ENCODE measurements at regions not wholly inside any gene's neighbourhood (a gene's known extent, or its start where the extent isn't known, plus 50 kb on each side); places are given as distances from the start of the nearest gene placed in this dataset.
"Not testable (repeated sequence)": the region's sequence is repeated elsewhere in the genome, so short reads cannot be mapped to it uniquely, and the experiment has no call there.

- no peak for DNase-seq
These were observed 131.2 kb upstream of the HDDC2 start for GRCh38 chr6:125432963-125433362.

- no peak for DNase-seq
These were observed 133.0 kb upstream of the HDDC2 start for GRCh38 chr6:125434760-125435159.

- DNase-seq: no peak
These were observed 137.7 kb upstream of the HDDC2 start for GRCh38 chr6:125439512-125439911.

GRCh38 chr6:125444006-125444923 is 142.5 kb upstream of the HDDC2 start:
- no peak for DNase-seq

- DNase-seq: no peak
These were observed 143.3 kb upstream of the HDDC2 start for GRCh38 chr6:125445054-125445453.

- DNase-seq: no peak
These were observed 144.2 kb upstream of the HDDC2 start for GRCh38 chr6:125446011-125446410.

GRCh38 chr6:125451750-125452149 is 150.0 kb upstream of the HDDC2 start:
- no peak for DNase-seq

- DNase-seq: no peak
These were observed 151.7 kb upstream of the HDDC2 start for GRCh38 chr6:125453516-125453915.

- no peak for DNase-seq
These were observed 152.6 kb upstream of the HDDC2 start for GRCh38 chr6:125454351-125454750.

- DNase-seq: not testable (repeated sequence)
These were observed 156.7 kb upstream of the HDDC2 start for GRCh38 chr6:125458493-125458892.

GRCh38 chr6:125465332-125465731 is 163.6 kb upstream of the HDDC2 start:
- not testable (repeated sequence) for DNase-seq

GRCh38 chr6:125469915-125470314 is 168.1 kb upstream of the HDDC2 start:
- no peak for DNase-seq

GRCh38 chr6:125471667-125472066 is 169.9 kb upstream of the HDDC2 start:
- no peak for DNase-seq

- no peak for DNase-seq
These were observed 172.3 kb upstream of the HDDC2 start for GRCh38 chr6:125474061-125474460.

- no peak for DNase-seq
These were observed 175.4 kb upstream of the HDDC2 start for GRCh38 chr6:125477156-125477555.

GRCh38 chr6:125477844-125478243 is 176.1 kb upstream of the HDDC2 start:
- DNase-seq: no peak

- no peak for DNase-seq
These were observed 178.4 kb upstream of the HDDC2 start for GRCh38 chr6:125480146-125480545.

- no peak for DNase-seq
These were observed 178.8 kb upstream of the HDDC2 start for GRCh38 chr6:125480571-125480970.

- DNase-seq: no peak
These were observed 179.3 kb upstream of the HDDC2 start for GRCh38 chr6:125481056-125481455.

GRCh38 chr6:125485757-125486156 is 184.0 kb upstream of the HDDC2 start:
- no peak for DNase-seq

GRCh38 chr6:125486881-125487280 is 185.1 kb upstream of the HDDC2 start:
- DNase-seq: no peak

GRCh38 chr6:125489579-125490285 is 188.0 kb upstream of the HDDC2 start:
- DNase-seq: no peak

GRCh38 chr6:125491860-125492618 is 190.3 kb upstream of the HDDC2 start:
- DNase-seq: no peak

Data from T-helper 1 cell (primary cell).